ENCODE measurements at regions not wholly inside any gene's neighbourhood (a gene's known extent, or its start where the extent isn't known, plus 50 kb on each side); places are given as distances from the start of the nearest gene placed in this dataset.

DNA sequence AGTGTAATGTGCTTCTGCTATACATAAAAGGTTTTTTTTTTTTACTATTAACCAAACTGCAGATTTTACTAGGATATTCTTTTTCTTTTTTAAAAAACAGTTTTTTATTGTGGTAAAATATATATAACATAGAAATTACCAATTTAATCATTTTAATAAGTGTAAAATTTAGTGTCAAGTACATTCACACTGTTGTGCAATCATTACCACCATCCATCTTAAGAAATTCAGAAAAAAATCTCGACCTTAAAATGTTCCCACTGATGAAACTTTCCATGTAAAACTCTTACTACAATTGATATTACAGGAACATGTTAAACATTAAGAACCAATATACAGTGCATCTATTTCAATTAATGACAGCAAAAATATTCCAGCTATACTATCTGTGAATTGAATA is 244.8 kb upstream of the FAT3 start:
- no peak for TF ChIP-seq EZH2phosphoT487 (IDR thresholded peaks at IDR 0.05; ENCODE audit: low read depth, severe bottlenecking, unreplicated experiment)
- TF ChIP-seq, protein P1, sequence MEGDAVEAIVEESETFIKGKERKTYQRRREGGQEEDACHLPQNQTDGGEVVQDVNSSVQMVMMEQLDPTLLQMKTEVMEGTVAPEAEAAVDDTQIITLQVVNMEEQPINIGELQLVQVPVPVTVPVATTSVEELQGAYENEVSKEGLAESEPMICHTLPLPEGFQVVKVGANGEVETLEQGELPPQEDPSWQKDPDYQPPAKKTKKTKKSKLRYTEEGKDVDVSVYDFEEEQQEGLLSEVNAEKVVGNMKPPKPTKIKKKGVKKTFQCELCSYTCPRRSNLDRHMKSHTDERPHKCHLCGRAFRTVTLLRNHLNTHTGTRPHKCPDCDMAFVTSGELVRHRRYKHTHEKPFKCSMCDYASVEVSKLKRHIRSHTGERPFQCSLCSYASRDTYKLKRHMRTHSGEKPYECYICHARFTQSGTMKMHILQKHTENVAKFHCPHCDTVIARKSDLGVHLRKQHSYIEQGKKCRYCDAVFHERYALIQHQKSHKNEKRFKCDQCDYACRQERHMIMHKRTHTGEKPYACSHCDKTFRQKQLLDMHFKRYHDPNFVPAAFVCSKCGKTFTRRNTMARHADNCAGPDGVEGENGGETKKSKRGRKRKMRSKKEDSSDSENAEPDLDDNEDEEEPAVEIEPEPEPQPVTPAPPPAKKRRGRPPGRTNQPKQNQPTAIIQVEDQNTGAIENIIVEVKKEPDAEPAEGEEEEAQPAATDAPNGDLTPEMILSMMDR (IDR thresholded peaks at IDR 0.05; ENCODE audit: poor library complexity) = no peak

Data from hepatocyte (in vitro differentiated cells).